ENCODE measurements at regions not wholly inside any gene's neighbourhood (a gene's known extent, or its start where the extent isn't known, plus 50 kb on each side); places are given as distances from the start of the nearest gene placed in this dataset.

DNA sequence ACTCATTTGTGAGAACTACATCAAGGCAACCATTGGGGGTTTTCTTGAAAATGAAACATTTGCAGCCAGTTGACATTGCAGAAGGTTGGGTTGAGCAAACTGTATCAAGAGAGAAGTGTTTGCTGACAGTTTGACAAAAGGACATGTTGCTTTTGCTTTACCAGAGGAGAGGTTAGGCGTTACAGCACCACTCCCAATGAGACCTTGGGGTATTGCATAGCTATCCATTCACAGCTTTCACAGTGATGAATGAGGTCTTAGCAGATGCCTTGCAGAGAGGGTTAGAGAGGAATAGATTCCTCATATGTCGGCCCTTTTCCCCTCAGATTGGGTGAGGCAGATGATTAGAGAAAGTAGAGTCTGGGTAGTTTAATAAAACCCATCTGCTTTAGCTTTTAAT, 988.9 kb upstream of the FLRT2 start:
- ATAC-seq (no peak), DNase-seq (no peak)
- intact Hi-C loops (cut with micrococcal nuclease): no loop called here
- no peak overlapping the region for H3K27ac ChIP-seq (ENCODE audit: low read depth, low read length)
- no peaks in the 10 kb centered on the region for H3K27me3 ChIP-seq (ENCODE audit: control insufficient read depth in 2 of 2, insufficient read depth in 2 of 2, low read length in 2 of 2)
- no peak overlapping the region for H3K27ac Mint-ChIP-seq
- H3K9me3 Mint-ChIP-seq: peaks cover 0 to 10% (median 1%) of the 10 kb centered on the region in 11 donors
- no peaks in the 10 kb centered on the region for H3K36me3 Mint-ChIP-seq
- H3K36me3 ChIP-seq (ENCODE audit: control insufficient read depth in 2 of 3, insufficient read depth in 3 of 3, low read length in 3 of 3): no peaks in the 10 kb centered on the region
- ChIA-PET CTCF (no interaction called here), POLR2A (no interaction called here)
- no peaks in the 10 kb centered on the region for H3K9me3 ChIP-seq (ENCODE audit: control insufficient read depth in 2 of 3, low read length in 3 of 3)
- H3K4me3 ChIP-seq (ENCODE audit: low read length): no peak overlapping the region
- no peak overlapping the region for H3K4me3 Mint-ChIP-seq
- no peaks in the 10 kb centered on the region for H3K4me1 ChIP-seq (ENCODE audit: control insufficient read depth in 2 of 2, insufficient read depth in 2 of 2, low read length in 2 of 2)
- no peaks in the 10 kb centered on the region for H3K27me3 Mint-ChIP-seq
- no peaks in the 10 kb centered on the region for H3K4me1 Mint-ChIP-seq

DNA sequence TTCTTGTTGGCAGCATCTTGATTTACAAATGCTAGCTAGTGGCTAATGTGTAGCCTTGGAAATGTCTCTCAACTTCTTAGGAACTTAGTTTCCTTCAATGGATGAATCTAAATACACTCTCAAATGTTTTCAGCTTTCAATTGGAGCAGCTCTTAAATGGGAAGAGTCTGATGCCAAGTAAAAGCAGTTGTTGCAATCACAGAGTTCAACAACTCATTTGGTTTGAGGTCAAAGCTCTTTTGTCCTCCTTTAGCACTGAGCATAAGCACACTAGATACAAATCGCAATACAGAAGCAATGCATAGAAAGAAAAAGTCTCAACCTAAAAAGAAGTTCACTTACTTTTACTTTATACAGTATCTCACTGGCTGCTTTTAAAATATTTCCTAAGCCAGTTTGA, 986.1 kb upstream of the FLRT2 start:
- POLR2A ChIA-PET: no interaction called here
- Mint-ChIP-seq H3K27ac (no peak overlapping the region), H3K27me3 (no peaks in the 10 kb centered on the region), H3K4me3 (no peak overlapping the region), H3K4me1 (no peaks in the 10 kb centered on the region), H3K9me3 (peaks cover 0 to 9% (median 3%) of the 10 kb centered on the region in 11 donors), H3K36me3 (no peaks in the 10 kb centered on the region)
- DNase-seq (no peak), ATAC-seq (no peak)
- Histone ChIP-seq H3K4me3 (ENCODE audit: low read length) (no peak overlapping the region), H3K9me3 (ENCODE audit: control insufficient read depth in 2 of 3, low read length in 3 of 3) (no peaks in the 10 kb centered on the region), H3K36me3 (ENCODE audit: control insufficient read depth in 2 of 3, insufficient read depth in 3 of 3, low read length in 3 of 3) (no peaks in the 10 kb centered on the region), H3K4me1 (ENCODE audit: control insufficient read depth in 2 of 2, insufficient read depth in 2 of 2, low read length in 2 of 2) (no peaks in the 10 kb centered on the region), H3K27me3 (ENCODE audit: control insufficient read depth in 2 of 2, insufficient read depth in 2 of 2, low read length in 2 of 2) (no peaks in the 10 kb centered on the region), H3K27ac (ENCODE audit: low read depth, low read length) (no peak overlapping the region)
- CTCF ChIA-PET: no interaction called here
- intact Hi-C loops (cut with micrococcal nuclease): no loop called here

DNA sequence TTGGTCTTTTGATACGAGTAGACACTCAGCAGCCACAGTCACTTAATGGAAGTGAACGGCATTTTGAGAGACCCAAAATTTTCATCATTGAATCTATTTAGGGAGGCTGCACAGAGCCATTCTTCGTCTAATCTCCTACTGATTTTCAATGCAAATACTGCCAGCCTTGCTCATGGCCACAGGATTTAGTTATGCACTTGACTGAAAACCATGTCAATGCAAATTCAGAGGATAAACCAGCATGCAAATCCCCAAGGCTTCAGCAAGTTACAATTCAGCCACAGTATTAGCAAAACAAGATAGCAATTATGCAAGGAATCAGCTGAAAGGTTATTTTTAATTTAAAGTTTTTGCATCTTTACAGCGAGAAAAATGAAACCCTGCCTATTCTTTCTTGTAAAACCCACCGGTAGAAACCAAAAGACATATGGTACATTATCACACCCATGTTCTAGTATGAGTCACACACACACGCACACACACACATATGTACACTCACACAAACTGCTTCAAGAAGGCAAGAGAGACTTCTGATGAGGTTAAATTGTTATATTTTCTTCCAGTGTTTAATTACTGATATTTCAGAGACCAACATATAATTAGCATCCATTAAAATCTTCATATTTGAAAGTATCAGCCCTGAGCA, 985.3 kb upstream of the FLRT2 start:
- no peak overlapping the region for H3K27ac ChIP-seq (ENCODE audit: low read depth, low read length)
- ChIA-PET POLR2A (no interaction called here), CTCF (no interaction called here)
- no peak overlapping the region for H3K4me3 Mint-ChIP-seq
- ATAC-seq: no peak
- H3K4me1 ChIP-seq (ENCODE audit: control insufficient read depth in 2 of 2, insufficient read depth in 2 of 2, low read length in 2 of 2): no peaks in the 10 kb centered on the region
- H3K36me3 ChIP-seq (ENCODE audit: control insufficient read depth in 2 of 3, insufficient read depth in 3 of 3, low read length in 3 of 3): no peaks in the 10 kb centered on the region
- H3K27me3 ChIP-seq (ENCODE audit: control insufficient read depth in 2 of 2, insufficient read depth in 2 of 2, low read length in 2 of 2): no peaks in the 10 kb centered on the region
- intact Hi-C loops (cut with micrococcal nuclease): no loop called here
- no peaks in the 10 kb centered on the region for H3K9me3 ChIP-seq (ENCODE audit: control insufficient read depth in 2 of 3, low read length in 3 of 3)
- no peaks in the 10 kb centered on the region for H3K36me3 Mint-ChIP-seq
- peaks cover 0 to 9% (median 4%) of the 10 kb centered on the region in 11 donors for H3K9me3 Mint-ChIP-seq
- H3K27me3 Mint-ChIP-seq: no peaks in the 10 kb centered on the region
- no peaks in the 10 kb centered on the region for H3K4me1 Mint-ChIP-seq
- H3K27ac Mint-ChIP-seq: no peak overlapping the region
- DNase-seq: no peak
- no peak overlapping the region for H3K4me3 ChIP-seq (ENCODE audit: low read length)

DNA sequence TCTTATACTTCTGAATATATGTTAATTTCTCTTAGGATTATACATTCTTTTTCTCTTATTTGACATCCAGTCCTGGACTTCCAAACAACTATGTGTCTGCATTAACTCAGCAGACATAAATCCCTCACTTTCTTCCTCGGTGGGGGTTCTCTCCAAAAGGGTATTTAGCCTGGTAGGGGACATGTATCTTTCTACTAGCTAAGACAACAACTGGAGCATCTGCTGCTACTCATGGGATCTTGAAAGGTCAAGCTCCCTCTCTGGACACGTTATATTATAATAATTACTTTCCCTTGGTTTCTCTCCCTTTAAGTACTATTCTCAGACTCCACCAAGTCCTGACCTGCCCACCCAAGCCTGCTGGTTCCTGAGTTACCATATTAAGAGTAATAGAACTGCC, 983.7 kb upstream of the FLRT2 start:
- peaks cover 1 to 13% (median 6%) of the 10 kb centered on the region in 11 donors for H3K9me3 Mint-ChIP-seq
- no peaks in the 10 kb centered on the region for H3K4me1 Mint-ChIP-seq
- no peaks in the 10 kb centered on the region for H3K27me3 Mint-ChIP-seq
- no peak overlapping the region for H3K4me3 Mint-ChIP-seq
- ChIA-PET POLR2A (no interaction called here), CTCF (no interaction called here)
- H3K36me3 ChIP-seq (ENCODE audit: control insufficient read depth in 2 of 3, insufficient read depth in 3 of 3, low read length in 3 of 3): no peaks in the 10 kb centered on the region
- ATAC-seq (no peak), DNase-seq (no peak)
- no peak overlapping the region for H3K4me3 ChIP-seq (ENCODE audit: low read length)
- no peaks in the 10 kb centered on the region for H3K9me3 ChIP-seq (ENCODE audit: control insufficient read depth in 2 of 3, low read length in 3 of 3)
- H3K36me3 Mint-ChIP-seq: no peaks in the 10 kb centered on the region
- no peak overlapping the region for H3K27ac Mint-ChIP-seq
- no peaks in the 10 kb centered on the region for H3K4me1 ChIP-seq (ENCODE audit: control insufficient read depth in 2 of 2, insufficient read depth in 2 of 2, low read length in 2 of 2)
- no peaks in the 10 kb centered on the region for H3K27me3 ChIP-seq (ENCODE audit: control insufficient read depth in 2 of 2, insufficient read depth in 2 of 2, low read length in 2 of 2)
- intact Hi-C loops (cut with micrococcal nuclease): no loop called here
- H3K27ac ChIP-seq (ENCODE audit: low read depth, low read length): no peak overlapping the region

DNA sequence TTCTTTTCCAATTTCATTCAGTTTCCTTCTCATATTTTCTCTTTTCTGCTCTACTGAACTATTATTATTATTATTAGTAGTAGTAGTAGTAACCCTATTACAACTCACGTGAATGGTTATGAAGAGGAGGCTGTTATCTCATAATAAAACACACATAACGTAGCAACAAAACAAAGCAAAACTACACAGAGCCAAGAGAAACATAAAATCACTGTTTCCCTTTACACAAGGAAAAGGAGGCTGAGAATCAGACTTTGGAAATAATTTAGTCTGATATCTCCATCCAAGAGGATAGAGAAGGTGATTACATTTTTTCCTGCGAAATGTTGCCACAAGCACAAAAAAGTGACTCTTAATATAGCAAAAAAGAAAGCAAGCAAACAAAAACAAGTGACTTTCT, 975.8 kb upstream of the FLRT2 start:
- intact Hi-C loops (cut with micrococcal nuclease): no loop called here
- POLR2A ChIA-PET: no interaction called here
- H3K4me1 ChIP-seq (ENCODE audit: control insufficient read depth in 2 of 2, insufficient read depth in 2 of 2, low read length in 2 of 2): no peaks in the 10 kb centered on the region
- H3K27ac ChIP-seq (ENCODE audit: low read depth, low read length): no peak overlapping the region
- no peaks in the 10 kb centered on the region for H3K27me3 Mint-ChIP-seq
- no peaks in the 10 kb centered on the region for H3K36me3 ChIP-seq (ENCODE audit: control insufficient read depth in 2 of 3, insufficient read depth in 3 of 3, low read length in 3 of 3)
- CTCF ChIA-PET: no interaction called here
- ATAC-seq (no peak), DNase-seq (no peak)
- no peaks in the 10 kb centered on the region for H3K9me3 ChIP-seq (ENCODE audit: control insufficient read depth in 2 of 3, low read length in 3 of 3)
- peaks cover 4 to 32% (median 14%) of the 10 kb centered on the region in 11 donors for H3K9me3 Mint-ChIP-seq
- H3K4me3 Mint-ChIP-seq: no peak overlapping the region
- H3K27me3 ChIP-seq (ENCODE audit: control insufficient read depth in 2 of 2, insufficient read depth in 2 of 2, low read length in 2 of 2): no peaks in the 10 kb centered on the region
- no peak overlapping the region for H3K4me3 ChIP-seq (ENCODE audit: low read length)
- H3K27ac Mint-ChIP-seq: no peak overlapping the region
- H3K4me1 Mint-ChIP-seq: peaks cover 0 to 2% (median 0%) of the 10 kb centered on the region in 7 donors
- H3K36me3 Mint-ChIP-seq: peaks cover 0 to 4% (median 0%) of the 10 kb centered on the region in 5 donors

DNA sequence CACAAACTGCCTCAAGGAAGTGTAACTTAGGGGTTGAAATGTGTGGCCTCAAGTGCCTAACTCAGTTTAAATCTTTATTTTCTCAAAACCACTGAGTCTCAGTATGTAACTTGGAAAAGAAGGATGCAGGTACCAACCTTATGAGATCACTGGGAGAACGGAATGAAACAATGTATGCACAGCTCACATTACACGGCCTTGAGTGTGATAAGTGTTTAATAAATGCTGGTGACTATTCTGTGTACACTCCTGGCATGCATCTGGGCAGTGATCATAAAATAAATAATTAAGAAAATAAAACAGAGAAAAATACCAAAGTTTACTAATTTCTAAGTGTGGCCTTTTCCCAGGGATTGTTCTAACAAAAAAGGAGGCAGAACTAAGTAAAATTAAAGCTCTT, 974.5 kb upstream of the FLRT2 start:
- no peaks in the 10 kb centered on the region for H3K9me3 ChIP-seq (ENCODE audit: control insufficient read depth in 2 of 3, low read length in 3 of 3)
- Mint-ChIP-seq H3K36me3 (peaks cover 0 to 4% (median 0%) of the 10 kb centered on the region in 5 donors), H3K4me1 (peaks cover 0 to 2% (median 0%) of the 10 kb centered on the region in 7 donors), H3K27me3 (no peaks in the 10 kb centered on the region), H3K4me3 (no peak overlapping the region), H3K27ac (no peak overlapping the region), H3K9me3 (peaks cover 0 to 34% (median 14%) of the 10 kb centered on the region in 11 donors)
- DNase-seq: no peak
- H3K27ac ChIP-seq (ENCODE audit: low read depth, low read length): no peak overlapping the region
- no peak overlapping the region for H3K4me3 ChIP-seq (ENCODE audit: low read length)
- intact Hi-C loops (cut with micrococcal nuclease): no loop called here
- CTCF ChIA-PET: no interaction called here
- H3K4me1 ChIP-seq (ENCODE audit: control insufficient read depth in 2 of 2, insufficient read depth in 2 of 2, low read length in 2 of 2): no peaks in the 10 kb centered on the region
- POLR2A ChIA-PET: no interaction called here
- H3K27me3 ChIP-seq (ENCODE audit: control insufficient read depth in 2 of 2, insufficient read depth in 2 of 2, low read length in 2 of 2): no peaks in the 10 kb centered on the region
- no peak for ATAC-seq
- H3K36me3 ChIP-seq (ENCODE audit: control insufficient read depth in 2 of 3, insufficient read depth in 3 of 3, low read length in 3 of 3): no peaks in the 10 kb centered on the region

DNA sequence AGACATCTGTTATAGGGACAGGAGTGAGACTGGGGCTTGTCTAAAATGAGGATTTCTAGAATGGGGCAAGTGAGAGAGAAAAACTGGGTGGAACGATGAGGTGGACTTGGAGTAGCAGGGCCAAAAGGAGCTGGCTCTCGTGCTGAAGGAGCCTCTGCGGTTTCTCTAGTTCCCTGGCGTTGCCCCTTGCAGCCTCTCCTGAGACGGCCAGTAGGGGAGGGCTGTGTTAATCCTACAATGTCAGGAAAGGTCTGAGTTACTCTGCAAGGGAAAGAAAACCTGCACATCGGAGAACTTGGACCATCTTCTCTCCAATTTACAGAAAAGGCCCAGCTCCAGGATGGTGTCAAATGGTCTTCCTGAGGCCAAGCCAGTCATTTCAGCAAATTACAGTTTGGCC, 963.8 kb upstream of the FLRT2 start:
- Mint-ChIP-seq H3K27me3 (no peaks in the 10 kb centered on the region), H3K4me3 (no peak overlapping the region), H3K9me3 (peaks cover 2 to 26% (median 11%) of the 10 kb centered on the region in 11 donors), H3K4me1 (no peaks in the 10 kb centered on the region), H3K27ac (no peak overlapping the region), H3K36me3 (no peaks in the 10 kb centered on the region)
- H3K27me3 ChIP-seq (ENCODE audit: control insufficient read depth in 2 of 2, insufficient read depth in 2 of 2, low read length in 2 of 2): no peaks in the 10 kb centered on the region
- ChIA-PET POLR2A (no interaction called here), CTCF (no interaction called here)
- no peak overlapping the region for H3K27ac ChIP-seq (ENCODE audit: low read depth, low read length)
- ATAC-seq (no peak), DNase-seq (no peak)
- H3K4me1 ChIP-seq (ENCODE audit: control insufficient read depth in 2 of 2, insufficient read depth in 2 of 2, low read length in 2 of 2): no peaks in the 10 kb centered on the region
- H3K36me3 ChIP-seq (ENCODE audit: control insufficient read depth in 2 of 3, insufficient read depth in 3 of 3, low read length in 3 of 3): no peaks in the 10 kb centered on the region
- H3K4me3 ChIP-seq (ENCODE audit: low read length): no peak overlapping the region
- H3K9me3 ChIP-seq (ENCODE audit: control insufficient read depth in 2 of 3, low read length in 3 of 3): no peaks in the 10 kb centered on the region
- intact Hi-C loops (cut with micrococcal nuclease): no loop called here

Data from naive thymus-derived CD4-positive, alpha-beta T cell (primary cell).